Transverse colon (tissue), 4 donors: ENCODE measurements at regions not wholly inside any gene's neighbourhood (a gene's known extent, or its start where the extent isn't known, plus 50 kb on each side); places are given as distances from the start of the nearest gene placed in this dataset.

Experiments
- DNase-seq: peaks from one replicate; pipeline ENCODE4 v3.0.0-alpha.2; 2019
- H3K27ac ChIP-seq, 4 donors: fragments of 200-600 bp; sonication (generic); 2 replicates each; pipeline ENCODE4 v1.5.1; 2016 to 2018; ENCODE audit warnings: inconsistent platforms in 4 of 4
- H3K27me3 ChIP-seq: fragments of 200-600 bp; sonication (generic); 2 replicates; pipeline ENCODE4 v1.5.1; 2017; ENCODE audit warnings: inconsistent platforms
- H3K36me3 ChIP-seq, 4 donors: fragments of 200-600 bp; sonication (generic); 2 replicates each; pipeline ENCODE4 v1.5.1; 2017 to 2019; ENCODE audit warnings: inconsistent platforms in 4 of 4
- H3K4me1 ChIP-seq, 4 donors: fragments of 200-600 bp; sonication (generic); 2 replicates each; pipeline ENCODE4 v1.5.1; 2017 to 2020; ENCODE audit warnings: inconsistent platforms in 4 of 4
- H3K4me3 ChIP-seq, 4 donors: fragments of 200-600 bp; sonication (generic); 1 replicate in 1 of 4; 2 replicates in 3 of 4; pipeline versions ENCODE4 v1.5.1 to v1.6.1; 2017 to 2019; ENCODE audit warnings: inconsistent platforms in 4 of 4
- H3K9me3 ChIP-seq, 2 donors: fragments of 200-600 bp; sonication (generic); 2 replicates each; pipeline ENCODE4 v1.5.1; 2017 to 2019; ENCODE audit warnings: inconsistent platforms in 2 of 2
- CTCF ChIP-seq, 5 experiments: fragments of 200-600 bp in 3 of 5; fragments of 450-650 bp in 2 of 5; sonication (generic) in 3 of 5; IDR thresholded peaks; 1 replicate in 2 of 5; 2 replicates in 3 of 5; pipeline ENCODE4 v1.5.1; 2016 to 2017; ENCODE audit warnings: antibody characterized with exemption in 5 of 5, inconsistent platforms in 3 of 5, mild to moderate bottlenecking in 2 of 5, moderate library complexity in 1 of 5
- EP300 ChIP-seq: sonication (generic); formaldehyde crosslinking; IDR thresholded peaks from one replicate; pipeline ENCODE4 v1.6.1; 2017; ENCODE audit warnings: antibody characterized with exemption, low read depth
- POLR2A ChIP-seq: fragments of 450-650 bp; IDR thresholded peaks from one replicate; pipeline ENCODE4 v1.6.1; 2016; ENCODE audit warnings: antibody characterized with exemption, mild to moderate bottlenecking, moderate library complexity
- POLR2AphosphoS5 ChIP-seq, 3 donors: sonication (generic); formaldehyde crosslinking; IDR thresholded peaks; one replicate each; pipeline ENCODE4 v1.6.1; 2016; ENCODE audit warnings: antibody characterized with exemption in 3 of 3
- WGBS, 2 donors: methylation state at CpG; one replicate each; pipeline ENCODE4 v1.1.5; 2018; ENCODE audit warnings: low coverage in 1 of 2; 5-methylcytosine and 5-hydroxymethylcytosine counted together
- in situ Hi-C, 4 donors: fragments of 200-750 bp; cut with MboI; loops; one replicate each; pipeline versions ENCODE4 v1.15.0 to v1.15.1; 2017; ENCODE audit warnings: low sequenced_read_pairs in 3 of 4, low pct_ligation_motif_present in 1 of 4, low pct_unique_long_range_greater_than_20kb in 1 of 4
- intact Hi-C: fragments of 100-400 bp; cut with DNase I; formaldehyde crosslinking; loops from one replicate; pipeline ENCODE4 v1.15.1; 2023; ENCODE audit warnings: low total_unique reads

GRCh38 chr3:104820959-104821358 lies 545.8 kb upstream of the ALCAM start:
- Histone ChIP-seq H3K4me1 (no peaks in the 10 kb centered on the region), H3K9me3 (peaks cover 4 to 5% of the 10 kb centered on the region in 2 donors), H3K4me3 (no peak overlapping the region), H3K36me3 (no peaks in the 10 kb centered on the region), H3K27ac (no peak overlapping the region), H3K27me3 (no peaks in the 10 kb centered on the region)
- no peak for DNase-seq
- in situ Hi-C loops: no loop called here
- intact Hi-C loops: no loop called here
- WGBS, 2 donors: 61 to 88% methylated on average over 1 of the region's 1 CpG
- TF ChIP-seq POLR2AphosphoS5 (IDR thresholded peaks at IDR 0.05) (no peak), CTCF (IDR thresholded peaks at IDR 0.05) (no peak), EP300 (no peak), POLR2A (no peak)

GRCh38 chr3:104825116-104825515 lies 541.6 kb upstream of the ALCAM start:
- no peak overlapping the region for H3K27ac ChIP-seq
- H3K9me3 ChIP-seq: peaks cover 4 to 5% of the 10 kb centered on the region in 2 donors
- H3K27me3 ChIP-seq: no peaks in the 10 kb centered on the region
- DNase-seq: no peak
- TF ChIP-seq CTCF (IDR thresholded peaks at IDR 0.05) (no peak), POLR2A (no peak), POLR2AphosphoS5 (IDR thresholded peaks at IDR 0.05) (no peak), EP300 (no peak)
- H3K4me1 ChIP-seq: no peaks in the 10 kb centered on the region
- H3K4me3 ChIP-seq: no peak overlapping the region
- in situ Hi-C loops (no loop called here), intact Hi-C loops (no loop called here)
- WGBS, 2 donors: 33 to 67% methylated on average over 1 of the region's 1 CpG
- no peaks in the 10 kb centered on the region for H3K36me3 ChIP-seq

- WGBS, 2 donors: 51 to 69% methylated on average over 2 of the region's 2 CpGs
- TF ChIP-seq POLR2A (no peak), EP300 (no peak), POLR2AphosphoS5 (IDR thresholded peaks at IDR 0.05) (no peak), CTCF (IDR thresholded peaks at IDR 0.05) (no peak)
- no peaks in the 10 kb centered on the region for H3K4me1 ChIP-seq
- no peaks in the 10 kb centered on the region for H3K27me3 ChIP-seq
- H3K4me3 ChIP-seq: no peak overlapping the region
- in situ Hi-C loops: no loop called here
- no peaks in the 10 kb centered on the region for H3K9me3 ChIP-seq
- intact Hi-C loops: no loop called here
- no peak for DNase-seq
- no peaks in the 10 kb centered on the region for H3K36me3 ChIP-seq
- no peak overlapping the region for H3K27ac ChIP-seq
Measured at GRCh38 chr3:104831071-104831470, 535.6 kb upstream of the ALCAM start.

- H3K4me1 ChIP-seq: no peaks in the 10 kb centered on the region
- H3K9me3 ChIP-seq: no peaks in the 10 kb centered on the region
- H3K36me3 ChIP-seq: no peaks in the 10 kb centered on the region
- H3K4me3 ChIP-seq: no peak overlapping the region
- no peak overlapping the region for H3K27ac ChIP-seq
- DNase-seq: no peak
- no peaks in the 10 kb centered on the region for H3K27me3 ChIP-seq
- in situ Hi-C loops (no loop called here), intact Hi-C loops (no loop called here)
- TF ChIP-seq CTCF (IDR thresholded peaks at IDR 0.05): no peak
- no peak for TF ChIP-seq POLR2A
- no peak for TF ChIP-seq POLR2AphosphoS5 (IDR thresholded peaks at IDR 0.05)
- TF ChIP-seq EP300: no peak
Measured at GRCh38 chr3:104832530-104832929, 534.2 kb upstream of the ALCAM start.
